ENCODE measurements at regions not wholly inside any gene's neighbourhood (a gene's known extent, or its start where the extent isn't known, plus 50 kb on each side); places are given as distances from the start of the nearest gene placed in this dataset.

- Mint-ChIP-seq H3K9me3 (ENCODE audit: unreplicated experiment) (no peaks in the 10 kb centered on the region), H3K4me3 (ENCODE audit: unreplicated experiment) (no peak overlapping the region), H3K4me1 (ENCODE audit: low read depth, unreplicated experiment) (peaks cover 3% of the 10 kb centered on the region), H3K27ac (ENCODE audit: unreplicated experiment) (no peak overlapping the region), H3K36me3 (ENCODE audit: unreplicated experiment) (no peaks in the 10 kb centered on the region), H3K27me3 (ENCODE audit: unreplicated experiment) (peaks cover 2% of the 10 kb centered on the region)
- DNase-seq: no peak
- no peak for TF ChIP-seq CTCF (IDR thresholded peaks at IDR 0.05; ENCODE audit: partially characterized antibody, unreplicated experiment)
These were observed 309.8 kb downstream of the NFIB start for GRCh38 chr9:14004110-14004509.

GRCh38 chr9:13994240-13994639, 319.7 kb downstream of the NFIB start:
- no peaks in the 10 kb centered on the region for H3K27me3 Mint-ChIP-seq (ENCODE audit: unreplicated experiment)
- no peak for DNase-seq
- H3K27ac Mint-ChIP-seq (ENCODE audit: unreplicated experiment): no peak overlapping the region
- peaks cover 11% of the 10 kb centered on the region for H3K36me3 Mint-ChIP-seq (ENCODE audit: unreplicated experiment)
- H3K4me3 Mint-ChIP-seq (ENCODE audit: unreplicated experiment): no peak overlapping the region
- TF ChIP-seq CTCF (IDR thresholded peaks at IDR 0.05; ENCODE audit: partially characterized antibody, unreplicated experiment): no peak
- H3K4me1 Mint-ChIP-seq (ENCODE audit: low read depth, unreplicated experiment): peaks cover 1% of the 10 kb centered on the region
- H3K9me3 Mint-ChIP-seq (ENCODE audit: unreplicated experiment): no peaks in the 10 kb centered on the region

GRCh38 chr9:13993632-13994185, 320.2 kb downstream of the NFIB start:
- Mint-ChIP-seq H3K27ac (ENCODE audit: unreplicated experiment) (no peak overlapping the region), H3K27me3 (ENCODE audit: unreplicated experiment) (no peaks in the 10 kb centered on the region), H3K4me1 (ENCODE audit: low read depth, unreplicated experiment) (peaks cover 1% of the 10 kb centered on the region), H3K9me3 (ENCODE audit: unreplicated experiment) (no peaks in the 10 kb centered on the region), H3K36me3 (ENCODE audit: unreplicated experiment) (peaks cover 11% of the 10 kb centered on the region), H3K4me3 (ENCODE audit: unreplicated experiment) (no peak overlapping the region)
- DNase-seq: no peak
- TF ChIP-seq CTCF (IDR thresholded peaks at IDR 0.05; ENCODE audit: partially characterized antibody, unreplicated experiment): no peak

GRCh38 chr9:13992138-13993088, 321.5 kb downstream of the NFIB start:
- Mint-ChIP-seq H3K27ac (ENCODE audit: unreplicated experiment) (no peak overlapping the region), H3K9me3 (ENCODE audit: unreplicated experiment) (no peaks in the 10 kb centered on the region), H3K27me3 (ENCODE audit: unreplicated experiment) (peaks cover 3% of the 10 kb centered on the region), H3K36me3 (ENCODE audit: unreplicated experiment) (peaks cover 13% of the 10 kb centered on the region), H3K4me3 (ENCODE audit: unreplicated experiment) (no peak overlapping the region), H3K4me1 (ENCODE audit: low read depth, unreplicated experiment) (peaks cover 1% of the 10 kb centered on the region)
- no peak for DNase-seq
- TF ChIP-seq CTCF (IDR thresholded peaks at IDR 0.05; ENCODE audit: partially characterized antibody, unreplicated experiment): no peak

GRCh38 chr9:13991395-13991794, 322.5 kb downstream of the NFIB start:
- no peak for DNase-seq
- Mint-ChIP-seq H3K4me3 (ENCODE audit: unreplicated experiment) (no peak overlapping the region), H3K36me3 (ENCODE audit: unreplicated experiment) (peaks cover 17% of the 10 kb centered on the region), H3K4me1 (ENCODE audit: low read depth, unreplicated experiment) (peaks cover 1% of the 10 kb centered on the region), H3K9me3 (ENCODE audit: unreplicated experiment) (no peaks in the 10 kb centered on the region), H3K27me3 (ENCODE audit: unreplicated experiment) (peaks cover 6% of the 10 kb centered on the region), H3K27ac (ENCODE audit: unreplicated experiment) (no peak overlapping the region)
- no peak for TF ChIP-seq CTCF (IDR thresholded peaks at IDR 0.05; ENCODE audit: partially characterized antibody, unreplicated experiment)
